ENCODE measurements at regions not wholly inside any gene's neighbourhood (a gene's known extent, or its start where the extent isn't known, plus 50 kb on each side); places are given as distances from the start of the nearest gene placed in this dataset.

- H3K4me3 ChIP-seq: no peak overlapping the region
- H3K36me3 ChIP-seq: no peaks in the 10 kb centered on the region
- ATAC-seq (peak in 1 of 8 donors; percentile 24), DNase-seq (peak in 1 of 2 donors; percentile 3)
- intact Hi-C loops (cut with DNase I): no loop called here
- no peaks in the 10 kb centered on the region for H3K4me1 ChIP-seq
- H3K27ac ChIP-seq: no peak overlapping the region
- H3K27me3 ChIP-seq: peaks cover 0 to 10% (median 0%) of the 10 kb centered on the region in 7 donors
- peak in 1 of 9 donors; percentile 13 for TF ChIP-seq CTCF (IDR thresholded peaks at IDR 0.05)
- 47 to 54% methylated on average over 2 of the region's 2 CpGs for WGBS, 2 donors
- no peaks in the 10 kb centered on the region for H3K9me3 ChIP-seq
Measured at GRCh38 chrX:42680666-42681065, 97.3 kb downstream of the PPP1R2C start.

- Histone ChIP-seq H3K27me3 (peaks cover 0 to 10% (median 0%) of the 10 kb centered on the region in 7 donors), H3K36me3 (no peaks in the 10 kb centered on the region), H3K4me3 (no peak overlapping the region), H3K4me1 (no peaks in the 10 kb centered on the region), H3K9me3 (no peaks in the 10 kb centered on the region), H3K27ac (no peak overlapping the region)
- ATAC-seq: no peak
- peak in 5 of 9 donors; percentile 6 to 20 (median 15) for TF ChIP-seq CTCF (IDR thresholded peaks at IDR 0.05)
- intact Hi-C loops (cut with DNase I): no loop called here
- 36 to 50% methylated on average over 6 of the region's 6 CpGs for WGBS, 2 donors
- no peak for DNase-seq
Measured at GRCh38 chrX:42678133-42678532, 99.8 kb downstream of the PPP1R2C start.

- Histone ChIP-seq H3K27ac (no peak overlapping the region), H3K9me3 (peaks cover 0 to 7% (median 0%) of the 10 kb centered on the region in 11 donors), H3K36me3 (no peaks in the 10 kb centered on the region), H3K4me3 (no peak overlapping the region), H3K4me1 (no peaks in the 10 kb centered on the region), H3K27me3 (no peaks in the 10 kb centered on the region)
- no peak for ATAC-seq
- no peak for DNase-seq
- intact Hi-C loops (cut with DNase I): no loop called here
- no peak for TF ChIP-seq CTCF (IDR thresholded peaks at IDR 0.05)
Measured at GRCh38 chrX:42673301-42673810, 104.6 kb downstream of the PPP1R2C start.

GRCh38 chrX:42664680-42665079 is 113.3 kb downstream of the PPP1R2C start:
- WGBS, 2 donors: 13 to 39% methylated on average over 2 to 3 of the region's 3 CpGs
- Histone ChIP-seq H3K36me3 (no peaks in the 10 kb centered on the region), H3K4me3 (no peak overlapping the region), H3K27me3 (peaks cover 0 to 22% (median 0%) of the 10 kb centered on the region in 7 donors), H3K27ac (no peak overlapping the region), H3K9me3 (peaks cover 0 to 3% (median 0%) of the 10 kb centered on the region in 11 donors), H3K4me1 (no peaks in the 10 kb centered on the region)
- intact Hi-C loops (cut with DNase I): no loop called here
- no peak for ATAC-seq
- no peak for TF ChIP-seq CTCF (IDR thresholded peaks at IDR 0.05)
- DNase-seq: no peak

Measured in heart right ventricle (tissue), 16 donors.